Nephron (organoid): ENCODE measurements at regions not wholly inside any gene's neighbourhood (a gene's known extent, or its start where the extent isn't known, plus 50 kb on each side); places are given as distances from the start of the nearest gene placed in this dataset.
A peak's percentile ranks its signal among the peaks of the same experiment; 100 is the strongest.

Experiments used
- H3K27ac Mint-ChIP-seq, 3 experiments: 2 replicates each; pipeline ENCODE4 v1.8.0; 2020; ENCODE audit warnings: mixed read lengths in 3 of 3, mild to moderate bottlenecking in 2 of 3, moderate library complexity in 1 of 3
- H3K27me3 Mint-ChIP-seq: 2 replicates; pipeline ENCODE4 v1.8.0; 2021; ENCODE audit warnings: low read depth, mild to moderate bottlenecking, moderate library complexity, mixed read lengths
- H3K36me3 Mint-ChIP-seq: 2 replicates; pipeline ENCODE4 v1.8.0; 2020; ENCODE audit warnings: low read depth, mixed read lengths
- H3K4me1 Mint-ChIP-seq: 2 replicates; pipeline ENCODE4 v1.8.0; 2020; ENCODE audit warnings: mixed read lengths
- H3K4me3 Mint-ChIP-seq, 3 experiments: 2 replicates each; pipeline ENCODE4 v1.8.0; 2020; ENCODE audit warnings: mild to moderate bottlenecking in 3 of 3, mixed read lengths in 3 of 3, moderate library complexity in 2 of 3
- H3K9me3 Mint-ChIP-seq: 2 replicates; pipeline ENCODE4 v1.8.0; 2020; ENCODE audit warnings: mixed read lengths
- TF ChIP-seq, protein P1 (sequence below), 3 experiments: fragments of 200-600 bp; sonication (generic); IDR thresholded peaks; one replicate each; pipeline ENCODE4 v1.5.0; 2021; ENCODE audit warnings: antibody characterized with exemption in 3 of 3; ENCODE audit not compliant: unreplicated experiment in 3 of 3

- Mint-ChIP-seq H3K27ac (no peak overlapping the region), H3K9me3 (no peaks in the 10 kb centered on the region), H3K4me3 (no peak overlapping the region), H3K4me1 (peaks cover 25% of the 10 kb centered on the region), H3K27me3 (no peaks in the 10 kb centered on the region), H3K36me3 (no peaks in the 10 kb centered on the region)
- TF ChIP-seq, protein P1, sequence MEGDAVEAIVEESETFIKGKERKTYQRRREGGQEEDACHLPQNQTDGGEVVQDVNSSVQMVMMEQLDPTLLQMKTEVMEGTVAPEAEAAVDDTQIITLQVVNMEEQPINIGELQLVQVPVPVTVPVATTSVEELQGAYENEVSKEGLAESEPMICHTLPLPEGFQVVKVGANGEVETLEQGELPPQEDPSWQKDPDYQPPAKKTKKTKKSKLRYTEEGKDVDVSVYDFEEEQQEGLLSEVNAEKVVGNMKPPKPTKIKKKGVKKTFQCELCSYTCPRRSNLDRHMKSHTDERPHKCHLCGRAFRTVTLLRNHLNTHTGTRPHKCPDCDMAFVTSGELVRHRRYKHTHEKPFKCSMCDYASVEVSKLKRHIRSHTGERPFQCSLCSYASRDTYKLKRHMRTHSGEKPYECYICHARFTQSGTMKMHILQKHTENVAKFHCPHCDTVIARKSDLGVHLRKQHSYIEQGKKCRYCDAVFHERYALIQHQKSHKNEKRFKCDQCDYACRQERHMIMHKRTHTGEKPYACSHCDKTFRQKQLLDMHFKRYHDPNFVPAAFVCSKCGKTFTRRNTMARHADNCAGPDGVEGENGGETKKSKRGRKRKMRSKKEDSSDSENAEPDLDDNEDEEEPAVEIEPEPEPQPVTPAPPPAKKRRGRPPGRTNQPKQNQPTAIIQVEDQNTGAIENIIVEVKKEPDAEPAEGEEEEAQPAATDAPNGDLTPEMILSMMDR (IDR thresholded peaks at IDR 0.05; ENCODE audit: unreplicated experiment in 3 of 3): no peak
These were observed 132.7 kb upstream of the ERCC6L2 start for GRCh38 chr9:95742821-95743220.

DNA sequence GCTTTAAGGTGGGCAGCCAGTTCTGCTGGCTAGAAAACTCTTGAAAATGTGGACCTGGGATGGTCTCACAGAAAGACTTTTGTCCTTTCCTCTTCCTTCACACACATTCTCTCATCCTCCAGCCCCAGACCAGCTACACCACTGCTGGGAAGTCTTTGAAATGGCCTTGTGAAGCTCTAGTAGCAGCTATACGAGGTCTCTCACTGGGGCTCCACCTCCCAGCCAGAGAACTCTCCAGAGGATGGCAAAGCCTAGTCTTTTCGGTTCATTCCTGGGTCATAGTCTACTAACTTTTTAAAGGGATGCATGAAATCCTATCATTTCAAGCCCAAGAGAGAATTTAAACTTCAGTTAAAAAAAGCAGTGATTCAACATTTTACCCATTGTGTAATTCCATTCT is 133.9 kb upstream of the ERCC6L2 start:
- H3K27me3 Mint-ChIP-seq: no peaks in the 10 kb centered on the region
- TF ChIP-seq, protein P1 (IDR thresholded peaks at IDR 0.05; ENCODE audit: unreplicated experiment in 3 of 3): no peak
- no peaks in the 10 kb centered on the region for H3K36me3 Mint-ChIP-seq
- no peak overlapping the region for H3K4me3 Mint-ChIP-seq
- H3K27ac Mint-ChIP-seq: no peak overlapping the region
- H3K9me3 Mint-ChIP-seq: no peaks in the 10 kb centered on the region
- H3K4me1 Mint-ChIP-seq: peaks cover 24% of the 10 kb centered on the region

DNA sequence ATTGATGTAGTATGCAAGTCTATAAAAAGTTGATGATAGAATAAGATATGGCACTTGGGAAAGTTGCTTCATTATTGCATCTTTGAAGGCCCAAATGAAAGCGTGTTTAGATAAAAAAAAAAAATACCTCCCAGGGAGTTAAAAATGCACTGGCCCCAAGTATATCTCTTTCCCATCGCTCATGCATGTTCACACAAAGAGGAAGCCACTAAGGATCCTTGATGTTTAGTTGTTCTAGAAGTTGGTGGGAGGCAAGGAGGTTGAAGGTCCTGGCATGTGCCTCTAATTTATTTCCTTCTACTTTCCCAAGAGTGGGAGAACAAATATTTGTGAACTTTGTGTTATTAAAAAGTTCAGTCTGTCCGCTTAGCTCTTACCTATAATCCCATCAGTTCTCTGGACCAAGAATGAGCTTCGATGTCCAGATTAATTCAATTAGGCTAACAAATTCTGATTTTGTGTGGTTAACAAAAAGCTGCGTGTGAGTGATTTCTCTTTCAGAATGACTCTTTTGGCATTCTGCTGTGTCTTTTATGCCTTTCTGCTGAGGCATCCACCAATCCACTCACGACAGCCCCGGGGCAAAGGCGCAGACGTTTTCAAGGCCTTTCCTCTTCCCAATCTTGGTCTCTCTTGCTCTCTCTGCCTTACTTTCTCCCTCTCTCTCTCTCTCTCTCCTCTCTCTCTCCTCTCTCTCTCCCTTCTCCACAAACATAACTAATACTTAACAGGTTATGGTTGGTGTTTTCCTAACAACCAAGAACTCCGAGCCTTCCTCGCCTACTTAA is 135.1 kb upstream of the ERCC6L2 start:
- peaks cover 24% of the 10 kb centered on the region for H3K4me1 Mint-ChIP-seq
- TF ChIP-seq, protein P1 (IDR thresholded peaks at IDR 0.05; ENCODE audit: unreplicated experiment in 3 of 3): no peak
- H3K36me3 Mint-ChIP-seq: no peaks in the 10 kb centered on the region

GRCh38 chr9:95738438-95738837 is 137.1 kb upstream of the ERCC6L2 start:
- Mint-ChIP-seq H3K27me3 (no peaks in the 10 kb centered on the region), H3K36me3 (no peaks in the 10 kb centered on the region), H3K9me3 (no peaks in the 10 kb centered on the region), H3K4me3 (no peak overlapping the region), H3K4me1 (peaks cover 26% of the 10 kb centered on the region), H3K27ac (no peak overlapping the region)
- TF ChIP-seq, protein P1 (IDR thresholded peaks at IDR 0.05; ENCODE audit: unreplicated experiment in 3 of 3): no peak

More for the DNA sequence above, 135.1 kb upstream of the ERCC6L2 start:
- H3K27ac Mint-ChIP-seq: peak overlapping the region; percentile 20 to 57 (median 43)
- H3K27me3 Mint-ChIP-seq: no peaks in the 10 kb centered on the region
- H3K4me3 Mint-ChIP-seq: no peak overlapping the region
- H3K9me3 Mint-ChIP-seq: no peaks in the 10 kb centered on the region

DNA sequence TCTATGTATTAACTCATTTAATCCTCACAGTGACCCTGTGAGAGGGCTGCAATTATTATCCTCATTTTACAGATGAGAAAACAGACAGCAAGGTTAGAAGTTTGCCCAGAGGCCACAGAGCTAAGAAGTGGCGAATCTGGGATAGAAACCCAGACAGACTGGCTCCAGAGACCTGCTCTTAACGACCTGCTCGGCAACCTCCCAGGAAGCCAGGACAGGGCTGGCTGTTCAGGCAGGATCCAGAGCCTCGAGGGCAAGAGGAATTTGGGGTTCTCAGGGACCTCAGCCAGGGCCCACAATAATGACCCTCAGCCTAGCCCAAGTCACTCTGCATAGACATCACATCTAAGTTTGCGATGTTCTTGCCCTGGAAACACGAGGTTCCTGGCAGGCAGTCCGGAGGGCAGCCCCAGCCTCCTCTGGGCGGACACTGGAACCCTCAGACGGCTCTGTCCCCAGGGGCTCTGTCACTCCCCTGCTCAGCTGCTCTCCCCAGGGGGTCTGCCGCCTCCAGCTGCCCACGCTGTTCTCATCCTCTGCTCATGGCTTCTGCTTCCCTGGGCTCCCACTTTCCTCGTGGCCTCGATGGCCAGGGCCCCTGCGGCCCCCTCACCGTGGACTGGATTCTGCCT is 138.5 kb upstream of the ERCC6L2 start:
- no peaks in the 10 kb centered on the region for H3K36me3 Mint-ChIP-seq

More for the DNA sequence above, 138.5 kb upstream of the ERCC6L2 start:
- no peaks in the 10 kb centered on the region for H3K9me3 Mint-ChIP-seq
- H3K27me3 Mint-ChIP-seq: peaks cover 2% of the 10 kb centered on the region
- TF ChIP-seq, protein P1 (IDR thresholded peaks at IDR 0.05; ENCODE audit: unreplicated experiment in 3 of 3): no peak
- H3K27ac Mint-ChIP-seq: no peak overlapping the region
- H3K4me3 Mint-ChIP-seq: no peak overlapping the region
- peaks cover 33% of the 10 kb centered on the region for H3K4me1 Mint-ChIP-seq
